ENCODE measurements at regions not wholly inside any gene's neighbourhood (a gene's known extent, or its start where the extent isn't known, plus 50 kb on each side); places are given as distances from the start of the nearest gene placed in this dataset.

DNA sequence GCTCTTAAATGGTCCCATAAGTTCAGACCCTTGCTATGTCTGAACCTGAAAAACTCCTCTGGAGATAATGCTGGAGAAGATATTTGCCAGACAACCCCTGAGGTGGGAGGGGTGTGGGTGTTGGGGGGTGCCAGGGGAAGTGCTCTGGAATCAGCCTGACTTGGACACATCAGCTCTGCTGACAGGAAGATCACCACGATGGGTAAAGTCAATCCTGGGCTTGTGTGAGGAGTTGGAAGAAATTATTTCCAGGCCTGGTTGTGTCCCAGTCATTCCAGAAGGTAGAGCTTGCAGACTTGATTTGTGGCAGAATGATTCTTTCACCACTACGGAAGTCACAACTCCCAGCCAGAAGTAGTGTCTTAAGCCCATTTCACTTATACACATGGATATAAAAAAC lies 60.3 kb upstream of the UNC5B start:
- DNase-seq (ENCODE audit: low spot score), result no peak

DNA sequence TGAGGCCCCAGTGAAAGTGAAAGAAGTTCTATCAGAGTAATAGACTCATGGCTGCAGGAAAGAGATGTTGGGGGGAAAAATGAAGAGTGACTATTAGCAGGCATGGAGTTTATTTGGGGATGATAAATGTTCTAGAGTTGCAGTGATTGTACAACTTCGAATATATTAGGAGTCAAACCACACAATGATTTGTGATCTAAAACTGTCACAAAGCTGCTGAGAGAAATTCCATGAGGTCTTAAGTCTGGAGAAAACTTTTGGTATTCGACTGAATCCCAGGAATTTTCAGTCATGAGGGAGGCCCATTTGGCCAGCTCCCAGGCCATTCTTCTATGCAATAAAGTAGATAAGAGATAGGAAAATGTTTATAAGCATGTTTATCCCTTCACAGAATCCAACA lies 55.9 kb upstream of the UNC5B start:
- no peak for DNase-seq (ENCODE audit: low spot score)

DNA sequence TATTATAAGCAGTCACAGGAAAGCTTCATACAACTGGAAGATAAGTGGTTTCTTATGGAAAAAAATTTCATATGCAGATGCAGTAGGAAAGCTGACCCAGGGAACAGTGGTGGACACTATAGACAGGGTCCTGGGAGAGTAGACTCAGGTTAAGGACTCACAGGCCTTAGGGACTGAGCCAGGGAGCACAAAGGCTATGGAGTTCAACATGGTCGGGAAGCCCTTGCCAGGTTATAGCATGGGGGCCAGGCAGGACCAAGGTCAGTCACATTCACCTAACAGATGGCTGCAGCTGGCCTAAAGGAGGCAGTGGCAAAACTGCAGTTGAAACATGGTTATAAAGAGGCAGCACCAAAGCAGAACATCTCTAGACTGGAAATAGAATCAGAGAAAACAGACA lies 54.9 kb upstream of the UNC5B start:
- no peak for DNase-seq (ENCODE audit: low spot score)

DNA sequence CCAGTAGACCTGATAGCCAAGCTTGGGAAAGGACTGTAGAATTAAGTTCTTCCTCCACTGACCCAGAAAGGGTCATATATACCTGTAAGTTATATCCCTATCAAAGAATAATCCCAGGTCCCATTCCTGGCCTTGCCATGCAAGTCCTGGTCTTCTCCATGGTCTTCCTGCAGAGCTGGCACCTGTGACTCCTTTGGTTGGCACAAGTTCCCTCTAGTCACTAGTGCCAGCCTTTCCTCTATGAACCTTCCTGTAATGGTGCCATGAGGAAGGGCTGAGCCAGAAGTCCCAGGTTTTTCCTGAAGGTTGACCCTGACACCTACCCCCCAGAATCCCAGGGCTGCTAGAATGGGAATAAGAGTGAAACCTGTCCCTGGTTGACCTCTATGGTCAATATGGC lies 54.1 kb upstream of the UNC5B start:
- no peak for DNase-seq (ENCODE audit: low spot score)

DNA sequence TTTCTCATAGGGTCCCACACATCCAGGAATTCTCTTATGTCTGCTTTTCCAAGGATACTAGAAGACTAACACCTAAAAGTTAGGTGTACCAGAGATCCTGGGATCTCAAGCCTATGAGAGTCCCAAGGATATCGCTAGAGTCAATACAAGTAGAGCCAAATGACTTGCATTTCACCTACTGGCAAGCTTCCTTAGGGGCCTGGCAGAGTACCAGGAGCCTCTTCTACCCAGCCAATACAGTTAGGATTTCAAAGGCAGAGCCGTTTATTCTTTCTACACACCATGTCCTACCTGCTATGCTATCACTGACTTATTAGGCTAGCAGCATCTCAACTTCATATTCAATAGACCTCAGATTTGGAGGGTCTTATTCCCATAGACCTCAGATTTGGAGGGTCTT lies 53.5 kb upstream of the UNC5B start:
- DNase-seq (ENCODE audit: low spot score), result no peak

DNA sequence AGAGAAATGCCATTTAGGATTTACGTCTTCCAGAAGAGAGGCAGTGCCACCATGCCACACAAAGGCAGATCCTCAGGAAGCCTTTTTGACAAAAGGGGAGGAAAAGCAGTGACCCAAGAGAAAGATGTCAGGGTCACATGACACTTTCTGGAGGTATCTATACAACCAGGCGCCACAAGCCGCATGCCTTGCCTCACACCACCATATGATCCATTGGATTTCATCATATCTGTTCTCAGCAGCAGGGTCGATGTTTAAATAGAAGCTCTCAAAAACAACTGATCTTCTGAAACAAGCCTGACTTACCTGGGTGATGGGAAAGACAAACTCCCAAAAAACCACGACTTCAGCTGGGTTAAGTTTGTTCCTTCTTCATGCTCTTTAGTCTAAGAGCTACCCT lies 52.5 kb upstream of the UNC5B start:
- DNase-seq (ENCODE audit: low spot score), result no peak

DNA sequence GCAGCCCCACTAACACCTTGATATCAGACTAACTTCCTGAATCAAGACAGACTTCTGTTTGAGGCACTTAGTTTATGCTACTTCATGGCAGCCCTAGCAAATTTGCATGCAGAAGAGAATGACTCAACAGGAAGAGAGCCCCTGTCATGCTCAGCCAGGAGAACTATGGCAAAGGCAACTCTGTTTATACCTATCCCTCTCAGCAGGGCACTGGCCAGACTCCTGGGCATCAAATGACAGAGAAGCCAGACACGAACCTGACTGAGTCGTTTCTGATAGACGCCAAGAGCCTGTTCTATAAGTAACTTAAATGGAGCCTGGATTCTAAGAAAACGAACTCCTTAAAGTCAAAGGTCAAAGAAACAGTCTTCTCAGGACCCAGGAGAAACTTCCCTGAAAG lies 50.9 kb upstream of the UNC5B start:
- peak; percentile 0 for DNase-seq (ENCODE audit: low spot score)

Data from NAMALWA (cell line).